ENCODE measurements at regions not wholly inside any gene's neighbourhood (a gene's known extent, or its start where the extent isn't known, plus 50 kb on each side); places are given as distances from the start of the nearest gene placed in this dataset.

DNA sequence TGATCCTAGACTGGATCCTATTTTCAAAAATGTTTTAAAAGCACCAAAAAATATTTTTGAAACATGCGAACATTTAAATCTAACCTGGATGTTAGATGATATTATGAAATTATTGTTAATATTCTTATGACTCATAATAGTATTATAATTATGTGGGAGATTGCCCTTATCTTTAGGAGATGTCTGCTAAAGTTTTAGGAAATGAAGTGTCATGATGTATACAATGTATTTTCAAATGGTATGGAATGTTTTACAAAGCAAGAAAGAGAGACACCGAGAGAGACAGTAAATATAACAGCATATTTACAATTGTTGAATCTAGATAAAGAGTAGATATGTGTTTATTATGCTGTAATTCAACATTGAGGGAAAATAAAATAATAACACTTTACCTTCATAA lies 455.9 kb downstream of the ACTL7B start:
- H3K36me3 ChIP-seq (ENCODE audit: insufficient read depth in 1 of 2, low read depth in 1 of 2): no peaks in the 10 kb centered on the region
- H3K9me3 ChIP-seq: no peaks in the 10 kb centered on the region
- DNase-seq (no peak), ATAC-seq (no peak)
- intact Hi-C loops (cut with DNase I): no loop called here
- H3K4me1 ChIP-seq: no peaks in the 10 kb centered on the region
- no peaks in the 10 kb centered on the region for H3K27me3 ChIP-seq (ENCODE audit: insufficient read depth in 3 of 3, low read length in 2 of 3)
- no peak overlapping the region for H3K4me3 ChIP-seq
- no peak overlapping the region for H3K27ac ChIP-seq
- WGBS, 3 donors: 90 to 96% (median 94%) methylated on average over 2 of the region's 2 CpGs
- TF ChIP-seq CTCF (IDR thresholded peaks at IDR 0.05): no peak

- H3K36me3 ChIP-seq (ENCODE audit: insufficient read depth in 1 of 2, low read depth in 1 of 2): no peaks in the 10 kb centered on the region
- no peaks in the 10 kb centered on the region for H3K9me3 ChIP-seq
- H3K27me3 ChIP-seq (ENCODE audit: insufficient read depth in 3 of 3, low read length in 2 of 3): no peaks in the 10 kb centered on the region
- no peak overlapping the region for H3K4me3 ChIP-seq
- DNase-seq (no peak), ATAC-seq (no peak)
- intact Hi-C loops (cut with DNase I): no loop called here
- no peak for TF ChIP-seq CTCF (IDR thresholded peaks at IDR 0.05)
- H3K4me1 ChIP-seq: no peaks in the 10 kb centered on the region
- no peak overlapping the region for H3K27ac ChIP-seq
Observed at GRCh38 chr9:108397286-108397685, 458.5 kb downstream of the ACTL7B start.

DNA sequence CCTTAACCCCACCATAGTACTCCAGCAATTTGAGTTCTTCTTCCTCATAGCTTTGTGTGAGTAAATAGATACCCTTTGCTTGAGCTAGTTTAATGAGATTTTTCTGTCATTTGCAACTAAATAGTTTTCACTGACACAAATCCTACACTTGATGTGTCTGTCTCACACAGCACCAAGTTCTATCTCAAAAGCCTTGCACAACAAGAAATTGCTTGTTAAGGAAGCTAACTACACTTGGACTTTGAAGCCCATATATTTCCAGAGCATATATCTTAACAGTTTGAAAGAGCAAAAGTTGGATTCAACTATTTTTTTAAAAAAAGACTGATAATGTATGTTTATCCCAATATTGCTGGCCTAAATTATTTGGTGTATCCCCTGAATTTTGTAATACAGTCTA lies 459.2 kb downstream of the ACTL7B start:
- no peak for TF ChIP-seq CTCF (IDR thresholded peaks at IDR 0.05)
- no peak for DNase-seq
- no peaks in the 10 kb centered on the region for H3K27me3 ChIP-seq (ENCODE audit: insufficient read depth in 3 of 3, low read length in 2 of 3)
- H3K4me3 ChIP-seq: no peak overlapping the region
- no peaks in the 10 kb centered on the region for H3K9me3 ChIP-seq
- no peaks in the 10 kb centered on the region for H3K36me3 ChIP-seq (ENCODE audit: insufficient read depth in 1 of 2, low read depth in 1 of 2)
- H3K4me1 ChIP-seq: no peaks in the 10 kb centered on the region
- intact Hi-C loops (cut with DNase I): no loop called here
- no peak overlapping the region for H3K27ac ChIP-seq
- no peak for ATAC-seq

DNA sequence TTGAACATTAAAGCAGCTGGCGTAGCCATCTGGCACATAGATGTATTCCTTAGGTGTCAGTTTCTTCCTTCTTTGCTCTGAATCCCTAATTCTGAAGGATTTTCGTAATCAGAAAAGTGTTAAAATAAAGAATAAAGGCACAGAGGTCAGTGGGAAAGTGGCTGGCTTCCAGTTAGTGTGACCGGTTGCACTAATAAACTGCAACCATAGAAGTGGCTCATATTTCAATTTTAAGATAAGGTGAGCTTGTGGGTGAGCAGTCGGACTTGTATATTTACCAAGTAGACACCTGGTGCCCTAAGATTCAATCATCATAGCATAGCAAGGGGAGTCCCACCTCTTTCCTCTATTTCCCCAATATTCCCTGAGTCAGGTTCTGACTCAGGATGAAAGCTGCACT lies 459.6 kb downstream of the ACTL7B start:
- no peak for TF ChIP-seq CTCF (IDR thresholded peaks at IDR 0.05)
- Histone ChIP-seq H3K4me3 (no peak overlapping the region), H3K9me3 (no peaks in the 10 kb centered on the region), H3K36me3 (ENCODE audit: insufficient read depth in 1 of 2, low read depth in 1 of 2) (no peaks in the 10 kb centered on the region), H3K27me3 (ENCODE audit: insufficient read depth in 3 of 3, low read length in 2 of 3) (no peaks in the 10 kb centered on the region), H3K27ac (no peak overlapping the region), H3K4me1 (no peaks in the 10 kb centered on the region)
- intact Hi-C loops (cut with DNase I): no loop called here
- no peak for DNase-seq
- 63 to 71% (median 71%) methylated on average over 4 of the region's 4 CpGs for WGBS, 3 donors
- ATAC-seq: no peak

DNA sequence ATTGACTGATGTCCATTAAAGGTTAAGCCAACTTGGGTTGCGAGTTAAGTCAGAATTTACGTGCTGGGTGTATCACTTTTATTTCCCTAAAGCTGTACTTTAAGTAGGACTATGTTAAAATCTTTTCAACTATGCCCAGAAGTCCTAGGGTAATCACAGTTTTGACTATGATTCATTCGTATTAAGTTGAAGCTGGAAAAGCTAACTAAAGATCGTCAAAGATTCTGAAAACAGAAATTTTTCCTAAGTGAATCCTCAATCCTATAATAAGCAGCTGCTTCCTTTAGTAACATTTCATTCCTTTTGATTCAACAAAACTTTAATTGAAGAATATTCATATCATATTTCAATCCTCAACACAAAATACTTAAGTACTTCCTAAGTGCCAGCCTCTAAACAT lies 460.4 kb downstream of the ACTL7B start:
- no peak for TF ChIP-seq CTCF (IDR thresholded peaks at IDR 0.05)
- Histone ChIP-seq H3K4me1 (no peaks in the 10 kb centered on the region), H3K9me3 (no peaks in the 10 kb centered on the region), H3K27me3 (ENCODE audit: insufficient read depth in 3 of 3, low read length in 2 of 3) (no peaks in the 10 kb centered on the region), H3K36me3 (ENCODE audit: insufficient read depth in 1 of 2, low read depth in 1 of 2) (no peaks in the 10 kb centered on the region), H3K27ac (no peak overlapping the region), H3K4me3 (no peak overlapping the region)
- intact Hi-C loops (cut with DNase I): no loop called here
- 90 to 95% (median 92%) methylated on average over 4 of the region's 4 CpGs for WGBS, 3 donors
- ATAC-seq (no peak), DNase-seq (no peak)
